ENCODE measurements at regions not wholly inside any gene's neighbourhood (a gene's known extent, or its start where the extent isn't known, plus 50 kb on each side); places are given as distances from the start of the nearest gene placed in this dataset.

- no peak for FAIRE-seq
- no peaks in the 10 kb centered on the region for H3K27me3 ChIP-seq (ENCODE audit: insufficient read depth, low read length)
- peaks cover 5% of the 10 kb centered on the region for H3K4me1 ChIP-seq (ENCODE audit: insufficient read depth, low read length)
- H3K9me3 ChIP-seq (ENCODE audit: insufficient read depth, low read depth, low read length), result no peaks in the 10 kb centered on the region
- H3K4me2 ChIP-seq (ENCODE audit: low read length), result no peak overlapping the region
- no peak overlapping the region for H2AFZ ChIP-seq (ENCODE audit: low read depth, low read length)
- Mint-ChIP-seq H3K27ac (ENCODE audit: unreplicated experiment) (no peak overlapping the region), H3K36me3 (ENCODE audit: low read depth, unreplicated experiment) (no peaks in the 10 kb centered on the region), H3K4me3 (ENCODE audit: unreplicated experiment) (no peak overlapping the region), H3K9me3 (ENCODE audit: unreplicated experiment) (peaks cover 2% of the 10 kb centered on the region), H3K27me3 (ENCODE audit: low read depth, unreplicated experiment) (peaks cover 3% of the 10 kb centered on the region), H3K4me1 (ENCODE audit: low read depth, unreplicated experiment) (peaks cover 19% of the 10 kb centered on the region)
- H3K36me3 ChIP-seq (ENCODE audit: insufficient read depth, low read length), result no peaks in the 10 kb centered on the region
- H3K9ac ChIP-seq (ENCODE audit: low read length), result no peak overlapping the region
- H3K79me2 ChIP-seq (ENCODE audit: insufficient read depth, low read length), result no peaks in the 10 kb centered on the region
- H4K20me1 ChIP-seq (ENCODE audit: insufficient read depth, low read length), result no peaks in the 10 kb centered on the region
- DNase-seq (ENCODE audit: low read depth), result no peak
- no peak overlapping the region for H3K27ac ChIP-seq (ENCODE audit: low read depth, low read length)
- no peak overlapping the region for H3K4me3 ChIP-seq (ENCODE audit: insufficient read depth, low read depth, low read length)
- TF ChIP-seq EZH2 (IDR thresholded peaks at IDR 0.05; ENCODE audit: insufficient read depth, low read length), result no peak
- no peak for TF ChIP-seq CTCF (IDR thresholded peaks at IDR 0.05; ENCODE audit: insufficient read depth, low read depth, low read length)
Measured at GRCh38 chr6:14772188-14772587, 473.7 kb upstream of the JARID2 start.

- H3K27me3 Mint-ChIP-seq (ENCODE audit: low read depth, unreplicated experiment), result peaks cover 12% of the 10 kb centered on the region
- H3K4me1 ChIP-seq (ENCODE audit: insufficient read depth, low read length), result peaks cover 5% of the 10 kb centered on the region
- no peaks in the 10 kb centered on the region for H3K27me3 ChIP-seq (ENCODE audit: insufficient read depth, low read length)
- H3K36me3 Mint-ChIP-seq (ENCODE audit: low read depth, unreplicated experiment), result no peaks in the 10 kb centered on the region
- H3K4me2 ChIP-seq (ENCODE audit: low read length), result no peak overlapping the region
- no peak for FAIRE-seq
- H4K20me1 ChIP-seq (ENCODE audit: insufficient read depth, low read length), result no peaks in the 10 kb centered on the region
- no peaks in the 10 kb centered on the region for H3K9me3 ChIP-seq (ENCODE audit: insufficient read depth, low read depth, low read length)
- no peak for DNase-seq (ENCODE audit: low read depth)
- H3K9me3 Mint-ChIP-seq (ENCODE audit: unreplicated experiment), result peaks cover 2% of the 10 kb centered on the region
- H2AFZ ChIP-seq (ENCODE audit: low read depth, low read length), result no peak overlapping the region
- H3K4me3 Mint-ChIP-seq (ENCODE audit: unreplicated experiment), result no peak overlapping the region
- H3K4me3 ChIP-seq (ENCODE audit: insufficient read depth, low read depth, low read length), result no peak overlapping the region
- no peaks in the 10 kb centered on the region for H3K36me3 ChIP-seq (ENCODE audit: insufficient read depth, low read length)
- no peak overlapping the region for H3K27ac ChIP-seq (ENCODE audit: low read depth, low read length)
- peaks cover 15% of the 10 kb centered on the region for H3K4me1 Mint-ChIP-seq (ENCODE audit: low read depth, unreplicated experiment)
- H3K27ac Mint-ChIP-seq (ENCODE audit: unreplicated experiment), result no peak overlapping the region
- H3K79me2 ChIP-seq (ENCODE audit: insufficient read depth, low read length), result no peaks in the 10 kb centered on the region
- no peak for TF ChIP-seq CTCF (IDR thresholded peaks at IDR 0.05; ENCODE audit: insufficient read depth, low read depth, low read length)
- no peak for TF ChIP-seq EZH2 (IDR thresholded peaks at IDR 0.05; ENCODE audit: insufficient read depth, low read length)
- H3K9ac ChIP-seq (ENCODE audit: low read length), result no peak overlapping the region
Measured at GRCh38 chr6:14775528-14775927, 470.3 kb upstream of the JARID2 start.

- no peaks in the 10 kb centered on the region for H3K9me3 ChIP-seq (ENCODE audit: insufficient read depth, low read depth, low read length)
- no peaks in the 10 kb centered on the region for H4K20me1 ChIP-seq (ENCODE audit: insufficient read depth, low read length)
- FAIRE-seq (no peak), DNase-seq (ENCODE audit: low read depth) (no peak)
- Mint-ChIP-seq H3K9me3 (ENCODE audit: unreplicated experiment) (peaks cover 2% of the 10 kb centered on the region), H3K36me3 (ENCODE audit: low read depth, unreplicated experiment) (no peaks in the 10 kb centered on the region), H3K4me3 (ENCODE audit: unreplicated experiment) (no peak overlapping the region), H3K27ac (ENCODE audit: unreplicated experiment) (no peak overlapping the region), H3K4me1 (ENCODE audit: low read depth, unreplicated experiment) (peaks cover 9% of the 10 kb centered on the region), H3K27me3 (ENCODE audit: low read depth, unreplicated experiment) (peaks cover 15% of the 10 kb centered on the region)
- H3K4me2 ChIP-seq (ENCODE audit: low read length), result no peak overlapping the region
- H3K79me2 ChIP-seq (ENCODE audit: insufficient read depth, low read length), result no peaks in the 10 kb centered on the region
- no peaks in the 10 kb centered on the region for H3K27me3 ChIP-seq (ENCODE audit: insufficient read depth, low read length)
- TF ChIP-seq CTCF (IDR thresholded peaks at IDR 0.05; ENCODE audit: insufficient read depth, low read depth, low read length) (no peak), EZH2 (IDR thresholded peaks at IDR 0.05; ENCODE audit: insufficient read depth, low read length) (no peak)
- H3K4me3 ChIP-seq (ENCODE audit: insufficient read depth, low read depth, low read length), result no peak overlapping the region
- no peaks in the 10 kb centered on the region for H3K36me3 ChIP-seq (ENCODE audit: insufficient read depth, low read length)
- no peak overlapping the region for H3K27ac ChIP-seq (ENCODE audit: low read depth, low read length)
- no peak overlapping the region for H3K9ac ChIP-seq (ENCODE audit: low read length)
- no peaks in the 10 kb centered on the region for H3K4me1 ChIP-seq (ENCODE audit: insufficient read depth, low read length)
- H2AFZ ChIP-seq (ENCODE audit: low read depth, low read length), result no peak overlapping the region
Measured at GRCh38 chr6:14776307-14776706, 469.6 kb upstream of the JARID2 start.
